MCF 10A (cell line): ENCODE measurements at regions not wholly inside any gene's neighbourhood (a gene's known extent, or its start where the extent isn't known, plus 50 kb on each side); places are given as distances from the start of the nearest gene placed in this dataset.
A peak's percentile ranks its signal among the peaks of the same experiment; 100 is the strongest.

Source experiments
- BruUV-seq: library from RNA; stranded (reverse); fragments of 400-500 nt; replicated peaks from 2 replicates; lab custom pipeline; 2021; lab: Mats Ljungman, UMichigan
- CTCF ChIA-PET: fragments of 300-600 bp; sonication (Branson Sonifier 250); formaldehyde crosslinking; extraction: SDS; loops from one replicate; lab custom pipeline; 2021; ENCODE audit warnings: antibody characterized with exemption, inconsistent platforms; lab: Yijun Ruan, JAX
- POLR2A ChIA-PET: fragments of 300-600, 350-650 bp; sonication (Branson Sonifier 250); formaldehyde crosslinking; extraction: SDS; loops from one replicate; lab custom pipeline; 2020; ENCODE audit warnings: antibody characterized with exemption, inconsistent platforms; lab: Yijun Ruan, JAX
- DNase-seq: peaks from one replicate; pipeline ENCODE4 v3.0.0-alpha.2; 2018; ENCODE audit not compliant: unreplicated experiment
- H3K27ac Mint-ChIP-seq: one replicate; pipeline ENCODE4 v1.8.0; 2022; ENCODE audit warnings: mild to moderate bottlenecking, low read depth, mixed read lengths; ENCODE audit not compliant: unreplicated experiment
- H3K27me3 Mint-ChIP-seq: one replicate; pipeline ENCODE4 v1.8.0; 2022; ENCODE audit warnings: mixed read lengths; ENCODE audit not compliant: insufficient read depth, unreplicated experiment
- H3K36me3 Mint-ChIP-seq: one replicate; pipeline ENCODE4 v1.8.0; 2022; ENCODE audit warnings: mild to moderate bottlenecking, moderate library complexity, mixed read lengths; ENCODE audit not compliant: insufficient read depth, unreplicated experiment
- H3K4me1 Mint-ChIP-seq: one replicate; pipeline ENCODE4 v1.8.0; 2022; ENCODE audit warnings: mixed read lengths; ENCODE audit not compliant: insufficient read depth, unreplicated experiment
- H3K4me3 Mint-ChIP-seq: one replicate; pipeline ENCODE4 v1.8.0; 2022; ENCODE audit warnings: mild to moderate bottlenecking, moderate library complexity, mixed read lengths; ENCODE audit not compliant: unreplicated experiment
- H3K9me3 Mint-ChIP-seq: one replicate; pipeline ENCODE4 v1.8.0; 2022; ENCODE audit warnings: mixed read lengths; ENCODE audit not compliant: unreplicated experiment
- intact Hi-C: fragments of 100-400 bp; cut with micrococcal nuclease; formaldehyde crosslinking; loops from 2 replicates; pipeline ENCODE4 v1.14.1; 2022
- TF ChIP-seq, protein P1 (sequence below): fragments of 200-600 bp; IDR thresholded peaks from one replicate; pipeline ENCODE4 v1.8.0; 2022; ENCODE audit warnings: antibody characterized with exemption, mild to moderate bottlenecking; ENCODE audit not compliant: unreplicated experiment

DNA sequence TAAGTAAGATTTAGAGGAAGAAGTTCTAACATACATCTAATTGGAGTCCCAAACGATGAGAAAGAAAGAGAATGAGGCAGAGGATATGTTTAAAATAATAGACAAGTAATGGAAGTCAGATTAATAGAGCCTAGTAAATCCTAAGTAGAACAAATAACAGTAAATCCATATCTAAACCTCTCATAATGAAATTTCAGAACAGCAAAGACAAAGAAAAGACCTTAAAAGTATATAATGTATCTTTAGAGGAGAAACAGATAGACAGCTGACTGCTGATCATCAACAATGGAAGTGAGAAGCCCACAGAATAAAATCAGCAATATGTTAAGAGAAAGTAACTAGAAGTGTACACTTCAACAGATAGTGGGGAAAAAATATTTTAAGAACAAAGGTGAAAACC lies 536.2 kb upstream of the ZFHX3 start:
- Mint-ChIP-seq H3K4me1 (no peaks in the 10 kb centered on the region), H3K4me3 (no peak overlapping the region), H3K27me3 (peaks cover 71% of the 10 kb centered on the region), H3K9me3 (peaks cover 12% of the 10 kb centered on the region), H3K36me3 (no peaks in the 10 kb centered on the region), H3K27ac (no peak overlapping the region)
- POLR2A ChIA-PET, result no interaction called here
- CTCF ChIA-PET, result no interaction called here
- intact Hi-C loops, result no loop called here
- no peak for DNase-seq
- TF ChIP-seq, protein P1, sequence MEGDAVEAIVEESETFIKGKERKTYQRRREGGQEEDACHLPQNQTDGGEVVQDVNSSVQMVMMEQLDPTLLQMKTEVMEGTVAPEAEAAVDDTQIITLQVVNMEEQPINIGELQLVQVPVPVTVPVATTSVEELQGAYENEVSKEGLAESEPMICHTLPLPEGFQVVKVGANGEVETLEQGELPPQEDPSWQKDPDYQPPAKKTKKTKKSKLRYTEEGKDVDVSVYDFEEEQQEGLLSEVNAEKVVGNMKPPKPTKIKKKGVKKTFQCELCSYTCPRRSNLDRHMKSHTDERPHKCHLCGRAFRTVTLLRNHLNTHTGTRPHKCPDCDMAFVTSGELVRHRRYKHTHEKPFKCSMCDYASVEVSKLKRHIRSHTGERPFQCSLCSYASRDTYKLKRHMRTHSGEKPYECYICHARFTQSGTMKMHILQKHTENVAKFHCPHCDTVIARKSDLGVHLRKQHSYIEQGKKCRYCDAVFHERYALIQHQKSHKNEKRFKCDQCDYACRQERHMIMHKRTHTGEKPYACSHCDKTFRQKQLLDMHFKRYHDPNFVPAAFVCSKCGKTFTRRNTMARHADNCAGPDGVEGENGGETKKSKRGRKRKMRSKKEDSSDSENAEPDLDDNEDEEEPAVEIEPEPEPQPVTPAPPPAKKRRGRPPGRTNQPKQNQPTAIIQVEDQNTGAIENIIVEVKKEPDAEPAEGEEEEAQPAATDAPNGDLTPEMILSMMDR, result no peak
- no TSS peak for BruUV-seq

DNA sequence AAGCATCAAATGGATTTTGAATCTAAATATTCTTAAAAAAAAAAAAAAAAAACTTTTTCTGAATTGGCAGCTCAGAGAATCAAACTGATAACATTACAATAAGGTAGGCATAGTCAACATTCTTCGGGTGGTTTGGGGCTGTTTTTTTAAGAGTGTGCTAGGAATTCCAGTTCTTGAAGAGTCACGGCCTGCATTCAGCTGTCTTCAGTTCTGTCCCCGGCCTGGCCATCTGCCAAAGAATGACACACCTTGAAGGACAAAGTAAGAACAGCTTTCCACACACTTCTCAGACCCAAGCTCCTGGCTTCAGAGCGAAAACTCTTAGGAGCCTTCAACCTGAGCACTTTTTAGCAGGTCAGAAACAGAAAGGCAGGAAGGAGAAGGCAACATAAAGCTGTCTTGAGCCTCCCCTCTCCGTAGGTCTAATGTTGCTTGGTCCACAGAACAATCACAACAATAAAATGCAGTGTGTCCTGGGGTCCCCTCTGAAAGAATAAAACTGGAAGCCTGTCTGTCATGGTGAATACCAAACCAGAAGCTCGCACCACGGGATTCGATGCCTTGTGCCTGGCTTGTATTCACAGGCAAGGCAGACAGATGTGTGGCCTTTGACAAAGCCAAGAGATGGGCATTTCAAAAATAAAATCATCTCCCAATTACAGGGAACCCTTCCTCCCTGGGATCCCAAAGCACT lies 524.4 kb upstream of the ZFHX3 start:
- no peak overlapping the region for H3K27ac Mint-ChIP-seq
- no peaks in the 10 kb centered on the region for H3K9me3 Mint-ChIP-seq
- no peaks in the 10 kb centered on the region for H3K36me3 Mint-ChIP-seq
- ChIA-PET CTCF (no interaction called here), POLR2A (no interaction called here)
- peaks cover 94% of the 10 kb centered on the region for H3K27me3 Mint-ChIP-seq
- no peaks in the 10 kb centered on the region for H3K4me1 Mint-ChIP-seq
- H3K4me3 Mint-ChIP-seq, result no peak overlapping the region
- DNase-seq, result peak; percentile 13
- no TSS peak for BruUV-seq
- intact Hi-C loops, result no loop called here
- TF ChIP-seq, protein P1, result no peak

DNA sequence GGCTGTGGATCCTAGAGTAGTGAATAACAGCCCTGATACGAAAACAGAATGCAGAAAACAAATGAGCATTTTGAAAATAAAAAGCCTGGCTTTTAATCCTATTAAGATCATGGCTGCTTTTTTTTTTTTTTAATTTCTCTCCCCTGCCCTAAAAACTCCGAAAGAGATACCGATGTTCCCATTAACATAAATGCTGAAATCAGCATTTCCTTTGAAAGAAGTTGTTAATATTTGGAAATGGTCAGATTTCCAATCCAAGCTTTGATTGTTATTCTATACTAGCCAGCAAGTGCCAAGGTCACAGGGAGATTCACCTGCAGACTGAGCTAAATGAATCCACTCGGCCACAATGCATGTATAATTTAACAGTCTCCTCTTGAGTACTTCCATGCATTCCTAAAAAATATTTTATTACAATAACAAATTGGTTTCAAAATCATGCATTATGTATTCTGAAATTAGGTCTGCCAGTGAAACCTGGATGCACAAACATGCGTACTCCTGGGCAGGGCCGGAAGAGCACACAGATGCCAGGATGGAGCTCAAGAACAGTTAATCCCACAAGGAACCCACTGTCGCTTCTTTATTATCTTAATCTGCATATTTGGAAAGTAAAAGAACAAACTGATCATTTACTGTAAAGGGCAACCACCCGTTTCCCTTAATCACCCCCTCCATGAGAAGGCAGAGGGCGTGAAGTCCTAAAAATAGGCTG lies 521.5 kb upstream of the ZFHX3 start:
- CTCF ChIA-PET, result interaction anchor here (1.2 to 8.0 kb wide), 3 partner anchors 212 to 706 kb away, joined by 3 to 112 read pairs (median 11); no protein-coding TSS in a partner anchor
- DNase-seq, result no peak
- TF ChIP-seq, protein P1, result no peak
- H3K36me3 Mint-ChIP-seq, result no peaks in the 10 kb centered on the region
- H3K27me3 Mint-ChIP-seq, result peaks cover 90% of the 10 kb centered on the region
- intact Hi-C loops, result loop anchor here (5.0 kb wide), 2 partner anchors 708 to 1067 kb away; no protein-coding TSS in a partner anchor
- no peak overlapping the region for H3K27ac Mint-ChIP-seq
- POLR2A ChIA-PET, result interaction anchor here (0.7 to 1.2 kb wide), 3 partner anchors 9 to 657 kb away, joined by 3 to 8 read pairs (median 3); no protein-coding TSS in a partner anchor
- no peaks in the 10 kb centered on the region for H3K4me1 Mint-ChIP-seq
- H3K4me3 Mint-ChIP-seq, result no peak overlapping the region
- H3K9me3 Mint-ChIP-seq, result no peaks in the 10 kb centered on the region
- BruUV-seq, result no TSS peak

DNA sequence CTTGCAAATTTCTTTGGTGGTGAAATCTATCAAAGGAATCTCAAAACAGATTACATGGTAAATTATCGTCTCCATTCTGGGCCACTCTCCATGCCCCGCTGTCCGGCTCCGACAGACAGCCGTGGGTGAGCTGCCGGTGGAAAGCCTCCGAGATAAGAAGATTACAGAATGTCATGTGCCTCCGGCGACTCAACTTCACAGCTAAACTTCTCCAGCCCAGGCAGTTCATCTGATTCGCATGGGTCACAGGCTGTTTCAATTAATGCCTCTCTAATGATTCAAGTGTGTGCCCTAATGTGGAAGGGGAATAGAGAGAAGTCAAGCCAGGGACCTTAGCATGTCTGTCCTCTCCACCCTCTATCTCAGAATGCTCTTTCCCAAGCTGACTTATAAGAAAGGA lies 520.8 kb upstream of the ZFHX3 start:
- H3K27ac Mint-ChIP-seq, result no peak overlapping the region
- DNase-seq, result no peak
- no peaks in the 10 kb centered on the region for H3K36me3 Mint-ChIP-seq
- intact Hi-C loops, result loop anchor here (5.0 kb wide), 2 partner anchors 709 to 1066 kb away; no protein-coding TSS in a partner anchor
- ChIA-PET CTCF (interaction anchor here (0.6 to 8.0 kb wide), 5 partner anchors 9 to 706 kb away, joined by 3 to 112 read pairs (median 3); no protein-coding TSS in a partner anchor), POLR2A (interaction anchor here (1.2 kb wide), 1 partner anchor 658 kb away, joined by 3 read pairs; no protein-coding TSS in a partner anchor)
- BruUV-seq, result no TSS peak
- H3K4me1 Mint-ChIP-seq, result no peaks in the 10 kb centered on the region
- TF ChIP-seq, protein P1, result no peak
- peaks cover 90% of the 10 kb centered on the region for H3K27me3 Mint-ChIP-seq
- no peak overlapping the region for H3K4me3 Mint-ChIP-seq
- H3K9me3 Mint-ChIP-seq, result no peaks in the 10 kb centered on the region
